ENCODE measurements at regions not wholly inside any gene's neighbourhood (a gene's known extent, or its start where the extent isn't known, plus 50 kb on each side); places are given as distances from the start of the nearest gene placed in this dataset.

GRCh38 chr11:106228996-106229395 lies 151.5 kb downstream of the AASDHPPT start:
- TF ChIP-seq CTCF (IDR thresholded peaks at IDR 0.05) (no peak), ZFX (IDR thresholded peaks at IDR 0.05; ENCODE audit: borderline replicate concordance) (no peak)

Data from 22Rv1 (cell line).